IPS-NIHi7 (cell line): ENCODE measurements at regions not wholly inside any gene's neighbourhood (a gene's known extent, or its start where the extent isn't known, plus 50 kb on each side); places are given as distances from the start of the nearest gene placed in this dataset.
"Not testable (repeated sequence)": the region's sequence is repeated elsewhere in the genome, so short reads cannot be mapped to it uniquely, and the experiment has no call there.

ENCODE experiments used
- DNase-seq: peaks from one replicate; pipeline ENCODE4 v3.0.0; 2012; ENCODE audit warnings: mixed read lengths; ENCODE audit errors: extremely low spot score

- no peak for DNase-seq
Measured at GRCh38 chr3:5357089-5357488, 169.6 kb downstream of the EDEM1 start.

- no peak for DNase-seq
Measured at GRCh38 chr3:5358911-5359310, 171.4 kb downstream of the EDEM1 start.

GRCh38 chr3:5360453-5360852, 172.9 kb downstream of the EDEM1 start:
- no peak for DNase-seq

- no peak for DNase-seq
Measured at GRCh38 chr3:5366746-5367145, 179.2 kb downstream of the EDEM1 start.

- DNase-seq, result not testable (repeated sequence)
Measured at GRCh38 chr3:5371555-5371954, 184.0 kb downstream of the EDEM1 start.

- peak; percentile 14 for DNase-seq
Measured at GRCh38 chr3:5376761-5377160, 189.3 kb downstream of the EDEM1 start.

- DNase-seq, result not testable (repeated sequence)
Measured at GRCh38 chr3:5379266-5379665, 191.8 kb downstream of the EDEM1 start.

GRCh38 chr3:5383486-5384263, 196.2 kb downstream of the EDEM1 start:
- not testable (repeated sequence) for DNase-seq

- DNase-seq, result no peak
Measured at GRCh38 chr3:5384557-5385236, 197.2 kb downstream of the EDEM1 start.

- DNase-seq, result no peak
Measured at GRCh38 chr3:5388091-5388490, 200.6 kb downstream of the EDEM1 start.

- DNase-seq, result no peak
Measured at GRCh38 chr3:5389057-5389456, 201.6 kb downstream of the EDEM1 start.

GRCh38 chr3:5390221-5390620, 202.7 kb downstream of the EDEM1 start:
- no peak for DNase-seq

GRCh38 chr3:5390936-5391625, 203.6 kb downstream of the EDEM1 start:
- no peak for DNase-seq

GRCh38 chr3:5401002-5401401, 213.5 kb downstream of the EDEM1 start:
- no peak for DNase-seq

GRCh38 chr3:5404718-5405117, 217.2 kb downstream of the EDEM1 start:
- no peak for DNase-seq

GRCh38 chr3:5411786-5412185, 224.3 kb downstream of the EDEM1 start:
- DNase-seq, result no peak

GRCh38 chr3:5423076-5423475, 235.6 kb downstream of the EDEM1 start:
- DNase-seq, result no peak

GRCh38 chr3:5423523-5423922, 236.0 kb downstream of the EDEM1 start:
- DNase-seq, result no peak

GRCh38 chr3:5425371-5425770, 237.9 kb downstream of the EDEM1 start:
- no peak for DNase-seq

GRCh38 chr3:5426094-5426883, 238.8 kb downstream of the EDEM1 start:
- DNase-seq, result peak; percentile 78

- no peak for DNase-seq
Measured at GRCh38 chr3:5427021-5427420, 239.5 kb downstream of the EDEM1 start.

- no peak for DNase-seq
Measured at GRCh38 chr3:5427938-5428337, 240.4 kb downstream of the EDEM1 start.
